ENCODE measurements at regions not wholly inside any gene's neighbourhood (a gene's known extent, or its start where the extent isn't known, plus 50 kb on each side); places are given as distances from the start of the nearest gene placed in this dataset.

DNA sequence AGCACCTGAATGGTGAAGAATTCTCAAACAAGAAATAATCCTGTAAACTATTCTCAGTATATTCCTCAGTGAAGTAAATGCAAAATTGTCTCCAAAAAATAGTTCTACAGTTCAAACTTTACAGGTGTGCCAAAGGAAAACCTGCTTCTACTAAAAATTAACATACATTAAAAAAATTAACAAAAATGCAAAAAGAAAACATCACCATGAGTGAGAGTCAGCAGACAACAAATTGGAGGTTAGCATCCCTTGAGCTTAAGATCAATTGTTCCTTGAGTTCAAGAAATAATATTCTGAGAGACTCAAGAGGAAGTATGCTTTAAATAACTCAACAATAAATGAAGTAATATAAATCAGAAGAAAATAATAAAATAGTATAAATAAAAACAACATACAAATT, 278.4 kb upstream of the MME start:
- TF ChIP-seq POLR2AphosphoS5 (IDR thresholded peaks at IDR 0.05) (no peak), POLR2A (IDR thresholded peaks at IDR 0.05) (no peak)
- TF ChIP-seq, protein P1, sequence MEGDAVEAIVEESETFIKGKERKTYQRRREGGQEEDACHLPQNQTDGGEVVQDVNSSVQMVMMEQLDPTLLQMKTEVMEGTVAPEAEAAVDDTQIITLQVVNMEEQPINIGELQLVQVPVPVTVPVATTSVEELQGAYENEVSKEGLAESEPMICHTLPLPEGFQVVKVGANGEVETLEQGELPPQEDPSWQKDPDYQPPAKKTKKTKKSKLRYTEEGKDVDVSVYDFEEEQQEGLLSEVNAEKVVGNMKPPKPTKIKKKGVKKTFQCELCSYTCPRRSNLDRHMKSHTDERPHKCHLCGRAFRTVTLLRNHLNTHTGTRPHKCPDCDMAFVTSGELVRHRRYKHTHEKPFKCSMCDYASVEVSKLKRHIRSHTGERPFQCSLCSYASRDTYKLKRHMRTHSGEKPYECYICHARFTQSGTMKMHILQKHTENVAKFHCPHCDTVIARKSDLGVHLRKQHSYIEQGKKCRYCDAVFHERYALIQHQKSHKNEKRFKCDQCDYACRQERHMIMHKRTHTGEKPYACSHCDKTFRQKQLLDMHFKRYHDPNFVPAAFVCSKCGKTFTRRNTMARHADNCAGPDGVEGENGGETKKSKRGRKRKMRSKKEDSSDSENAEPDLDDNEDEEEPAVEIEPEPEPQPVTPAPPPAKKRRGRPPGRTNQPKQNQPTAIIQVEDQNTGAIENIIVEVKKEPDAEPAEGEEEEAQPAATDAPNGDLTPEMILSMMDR (IDR thresholded peaks at IDR 0.05 in 8 of 11, conservative IDR thresholded peaks at IDR 0.05 in 3 of 11): no peak

Data from spleen (tissue), 7 donors.